Erythroblast (primary cell): ENCODE measurements at regions not wholly inside any gene's neighbourhood (a gene's known extent, or its start where the extent isn't known, plus 50 kb on each side); places are given as distances from the start of the nearest gene placed in this dataset.

Experiments used
- GATA1 ChIP-seq: IDR thresholded peaks from 2 replicates; pipeline ENCODE4 v1.6.1; 2011; ENCODE audit warnings: low read depth, mild to moderate bottlenecking, control low read depth, low read length, moderate library complexity
- POLR2A ChIP-seq: IDR thresholded peaks from 2 replicates; pipeline ENCODE4 v1.6.1; 2011; ENCODE audit warnings: mild to moderate bottlenecking, low read length

GRCh38 chr5:115457571-115457970, 87.0 kb downstream of the FEM1C start:
- TF ChIP-seq POLR2A, result no peak
- no peak for TF ChIP-seq GATA1
